Neuronal stem cell (in vitro differentiated cells): ENCODE measurements at regions not wholly inside any gene's neighbourhood (a gene's known extent, or its start where the extent isn't known, plus 50 kb on each side); places are given as distances from the start of the nearest gene placed in this dataset.
"Not testable (repeated sequence)": the region's sequence is repeated elsewhere in the genome, so short reads cannot be mapped to it uniquely, and the experiment has no call there.

ENCODE experiments used
- DNase-seq: peaks from one replicate; pipeline ENCODE4 v3.0.0-alpha.2; 2013; ENCODE audit warnings: low spot score
- H2AFZ ChIP-seq: one replicate; pipeline ENCODE4 v1.6.1; 2013; ENCODE audit warnings: mild to moderate bottlenecking, low read length, inconsistent platforms
- H2AK5ac ChIP-seq: 2 replicates; pipeline ENCODE4 v1.6.1; 2013; ENCODE audit warnings: low read depth, mild to moderate bottlenecking, inconsistent platforms, low read length, moderate library complexity, mixed read lengths
- H2BK120ac ChIP-seq: 2 replicates; pipeline ENCODE4 v1.6.1; 2013; ENCODE audit warnings: low read depth, mild to moderate bottlenecking, inconsistent platforms, low read length, moderate library complexity, mixed read lengths
- H2BK12ac ChIP-seq: one replicate; pipeline ENCODE4 v1.6.1; 2013; ENCODE audit warnings: low read length, inconsistent platforms
- H2BK15ac ChIP-seq: 2 replicates; pipeline ENCODE4 v1.6.1; 2013; ENCODE audit warnings: mild to moderate bottlenecking, low read length, inconsistent platforms, mixed read lengths
- H2BK5ac ChIP-seq: one replicate; pipeline ENCODE4 v1.6.1; 2013; ENCODE audit warnings: inconsistent platforms, mild to moderate bottlenecking, low read length, moderate library complexity
- H3K14ac ChIP-seq: one replicate; pipeline ENCODE4 v1.6.1; 2013; ENCODE audit warnings: low read length, inconsistent platforms
- H3K18ac ChIP-seq: 2 replicates; pipeline ENCODE4 v1.6.1; 2013; ENCODE audit warnings: low read length, inconsistent platforms
- H3K23ac ChIP-seq: 2 replicates; pipeline ENCODE4 v1.6.1; 2013; ENCODE audit warnings: low read depth, mild to moderate bottlenecking, mixed read lengths, low read length, inconsistent platforms; ENCODE audit not compliant: poor library complexity
- H3K27ac ChIP-seq: replicated peaks from 3 replicates; pipeline ENCODE4 v1.5.1; 2013; ENCODE audit warnings: low read length, inconsistent platforms
- H3K27me3 ChIP-seq, 3 experiments: 2 replicates each; pipeline ENCODE4 v1.6.1; 2013; ENCODE audit warnings: low read length in 3 of 3, mild to moderate bottlenecking in 2 of 3, inconsistent platforms in 1 of 3, low read depth in 1 of 3, mixed read lengths in 1 of 3, moderate library complexity in 1 of 3; ENCODE audit not compliant: control insufficient read depth in 3 of 3, insufficient read depth in 3 of 3
- H3K36me3 ChIP-seq, 2 donors: replicated peaks in 1 of 2; 2 replicates each; pipeline ENCODE4 v1.6.1; 2013; ENCODE audit warnings: low read length in 2 of 2; ENCODE audit not compliant: control insufficient read depth in 2 of 2, insufficient read depth in 2 of 2
- H3K4ac ChIP-seq: 2 replicates; pipeline ENCODE4 v1.6.1; 2013; ENCODE audit warnings: inconsistent platforms, mild to moderate bottlenecking, low read length, moderate library complexity
- H3K4me1 ChIP-seq, 2 donors: 1 replicate in 1 of 2; 2 replicates in 1 of 2; pipeline ENCODE4 v1.6.1; 2013; ENCODE audit warnings: low read length in 2 of 2, low read depth in 1 of 2; ENCODE audit not compliant: control insufficient read depth in 2 of 2, insufficient read depth in 1 of 2
- H3K4me2 ChIP-seq: one replicate; pipeline ENCODE4 v1.6.1; 2013; ENCODE audit warnings: mild to moderate bottlenecking, low read length, inconsistent platforms; ENCODE audit not compliant: insufficient read depth, poor library complexity, severe bottlenecking
- H3K4me3 ChIP-seq, 2 donors: 2 replicates each; pipeline ENCODE4 v1.5.1; 2013; ENCODE audit warnings: low read length in 2 of 2, mild to moderate bottlenecking in 2 of 2, inconsistent platforms in 1 of 2, moderate library complexity in 1 of 2
- H3K79me1 ChIP-seq: one replicate; pipeline ENCODE4 v1.6.1; 2013; ENCODE audit warnings: low read depth, mild to moderate bottlenecking, inconsistent platforms, low read length, moderate library complexity
- H3K9ac ChIP-seq: one replicate; pipeline ENCODE4 v1.6.1; 2013; ENCODE audit warnings: mild to moderate bottlenecking, low read depth, low read length, inconsistent platforms; ENCODE audit not compliant: poor library complexity
- H3K9me3 ChIP-seq, 2 donors: replicated peaks in 1 of 2; 2 replicates each; pipeline versions ENCODE3 to v1.6.1; 2013; ENCODE audit warnings: low read length in 2 of 2, mild to moderate bottlenecking in 2 of 2, inconsistent platforms in 1 of 2, low read depth in 1 of 2, mixed read lengths in 1 of 2, moderate library complexity in 1 of 2; ENCODE audit not compliant: control insufficient read depth in 2 of 2, insufficient read depth in 1 of 2
- H4K8ac ChIP-seq: one replicate; pipeline ENCODE4 v1.6.1; 2013; ENCODE audit warnings: low read depth, mild to moderate bottlenecking, inconsistent platforms, low read length, moderate library complexity
- H4K91ac ChIP-seq: one replicate; pipeline ENCODE4 v1.6.1; 2013; ENCODE audit warnings: low read length, low read depth, mild to moderate bottlenecking, inconsistent platforms; ENCODE audit not compliant: poor library complexity
- WGBS, 2 donors: extraction: QIAGEN DNeasy Blood & Tissue Kit; methylation state at CpG; one replicate each; pipeline ENCODE4 v1.1.7; 2013; ENCODE audit warnings: missing lambda C conversion rate in 2 of 2, mixed read lengths in 1 of 2; ENCODE audit not compliant: insufficient read length in 2 of 2, insufficient replicate concordance in 1 of 2; ENCODE audit errors: extremely low coverage in 2 of 2; 5-methylcytosine and 5-hydroxymethylcytosine counted together

DNA sequence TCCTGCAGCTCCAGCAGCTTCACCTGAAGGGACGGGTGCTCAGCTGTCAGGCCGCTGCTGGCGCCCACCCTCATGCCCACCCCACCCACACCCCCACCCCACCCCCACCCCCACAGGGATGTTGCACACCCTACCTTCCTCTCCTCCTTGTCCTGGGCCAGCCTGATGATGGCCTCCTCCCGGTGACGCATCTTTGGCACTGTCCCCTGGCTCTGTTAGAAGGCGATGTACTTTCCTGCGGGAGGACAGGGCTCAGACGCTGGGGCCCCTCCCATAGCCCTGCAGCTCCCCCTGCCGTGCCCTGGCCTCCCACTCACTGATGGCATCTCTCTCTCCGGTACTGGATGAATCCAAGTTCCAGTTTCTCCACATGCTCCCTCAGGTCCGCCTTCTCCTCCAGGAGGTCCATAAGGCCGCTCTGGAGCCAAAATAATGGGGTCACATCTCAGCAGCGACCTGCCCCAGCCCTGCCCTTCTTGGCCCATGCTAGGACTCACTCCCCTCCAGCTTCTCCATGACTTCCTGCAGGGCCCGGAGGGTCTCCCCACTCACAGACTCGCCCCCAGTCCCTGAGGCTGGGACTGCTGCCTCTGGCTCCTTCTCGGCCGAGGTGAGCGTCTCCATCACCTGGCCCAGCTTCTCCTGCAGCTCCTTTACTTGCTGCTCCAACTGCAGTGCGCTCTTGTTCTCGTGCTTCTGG, 55.2 kb downstream of the GOLGA8B start:
- H2BK12ac ChIP-seq, H3K4ac ChIP-seq, H2BK5ac ChIP-seq, H4K91ac ChIP-seq, H3K79me1 ChIP-seq, H3K18ac ChIP-seq, H3K14ac ChIP-seq, H2BK120ac ChIP-seq, H2AK5ac ChIP-seq, H2AFZ ChIP-seq, H3K4me1 ChIP-seq, H3K23ac ChIP-seq, H3K4me2 ChIP-seq, H2BK15ac ChIP-seq, H3K4me3 ChIP-seq, H3K9ac ChIP-seq, DNase-seq, H3K9me3 ChIP-seq, H3K27ac ChIP-seq, H3K27me3 ChIP-seq, H4K8ac ChIP-seq, H3K36me3 ChIP-seq: not testable (repeated sequence)
- no CpG with 5 or more reads among the region's 20 CpGs for WGBS, 2 donors

DNA sequence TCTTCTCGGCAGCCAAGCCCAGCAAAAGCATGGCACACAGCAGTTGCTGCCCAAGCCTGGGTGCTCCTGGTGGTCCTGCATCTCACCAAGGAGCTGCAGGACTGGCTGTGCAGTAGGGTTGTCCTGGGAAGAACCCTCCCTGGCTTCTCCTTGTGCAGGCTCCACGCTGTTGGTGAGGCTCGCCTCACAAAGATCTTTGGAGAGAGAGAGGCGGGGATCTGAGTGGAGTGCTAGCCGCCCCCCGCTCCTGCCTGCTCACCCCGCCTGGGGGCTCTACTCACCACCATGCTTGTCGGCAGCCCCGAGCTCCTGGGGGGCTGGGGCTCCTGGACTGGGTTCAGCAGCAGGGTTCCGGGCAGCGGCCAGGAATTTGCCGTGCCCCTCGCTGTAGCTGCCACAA, 55.8 kb downstream of the GOLGA8B start:
- H3K4me3 ChIP-seq, H3K9ac ChIP-seq, H3K14ac ChIP-seq, H3K27me3 ChIP-seq, DNase-seq, H3K4ac ChIP-seq, H3K18ac ChIP-seq, H2AK5ac ChIP-seq, H3K36me3 ChIP-seq, H3K27ac ChIP-seq, H2BK120ac ChIP-seq, H3K79me1 ChIP-seq, H3K4me1 ChIP-seq, H2BK5ac ChIP-seq, H4K91ac ChIP-seq, H3K4me2 ChIP-seq, H3K23ac ChIP-seq, H2AFZ ChIP-seq, H2BK12ac ChIP-seq, H2BK15ac ChIP-seq, H4K8ac ChIP-seq, H3K9me3 ChIP-seq: not testable (repeated sequence)
- no CpG with 5 or more reads among the region's 13 CpGs for WGBS, 2 donors

DNA sequence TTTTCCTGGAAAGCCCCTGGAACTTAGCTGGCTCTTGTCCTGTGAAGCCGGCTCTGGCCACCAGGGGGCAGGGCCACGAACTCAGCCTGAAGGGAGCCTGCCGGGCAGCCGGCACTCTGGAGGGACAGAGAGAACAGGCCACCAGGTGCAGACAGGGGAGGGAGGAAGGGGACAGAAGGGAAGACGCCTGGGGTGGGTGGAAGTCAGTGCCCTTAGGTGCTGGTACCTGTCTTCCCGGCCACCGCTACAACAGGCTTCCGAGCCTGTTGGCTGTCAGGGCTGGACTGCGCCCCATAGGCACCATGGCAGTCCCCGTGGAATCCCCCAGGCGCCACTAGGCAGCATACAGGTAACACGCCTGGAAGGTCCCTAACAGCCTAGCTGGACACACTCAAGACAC, 59.6 kb downstream of the GOLGA8B start:
- H3K23ac ChIP-seq, H3K9ac ChIP-seq, H3K4ac ChIP-seq, H3K4me1 ChIP-seq, H3K4me2 ChIP-seq, H2AK5ac ChIP-seq, H3K4me3 ChIP-seq, H2BK12ac ChIP-seq, H2BK15ac ChIP-seq, H3K14ac ChIP-seq, H2BK120ac ChIP-seq, H2AFZ ChIP-seq, H3K9me3 ChIP-seq, H3K79me1 ChIP-seq, H4K91ac ChIP-seq, DNase-seq, H3K27ac ChIP-seq, H3K36me3 ChIP-seq, H4K8ac ChIP-seq, H3K18ac ChIP-seq, H3K27me3 ChIP-seq, H2BK5ac ChIP-seq: not testable (repeated sequence)
- WGBS, 2 donors = no CpG with 5 or more reads among the region's 12 CpGs

DNA sequence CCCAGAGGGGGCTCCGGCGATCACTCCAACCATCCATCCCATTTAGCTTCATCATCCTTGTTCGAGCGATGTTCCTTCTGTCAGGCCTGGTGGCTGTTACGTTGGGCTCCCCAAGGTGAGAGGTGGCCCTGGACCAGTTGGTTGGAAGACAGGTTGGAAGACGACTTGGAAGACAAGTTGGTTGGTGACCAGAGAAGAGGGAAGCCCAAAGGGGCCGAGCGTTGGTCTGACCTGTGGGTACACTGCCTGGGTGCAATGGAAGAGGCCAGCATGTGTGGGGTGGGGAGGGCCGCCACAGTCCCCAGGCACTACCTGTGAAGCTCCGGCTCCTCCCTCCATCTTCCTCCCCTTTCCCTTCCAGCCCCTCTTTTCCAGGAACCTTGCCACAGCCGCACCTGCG, 60.9 kb downstream of the GOLGA8B start:
- H3K23ac ChIP-seq, H3K4ac ChIP-seq, H3K9me3 ChIP-seq, H2BK15ac ChIP-seq, H4K91ac ChIP-seq, H3K9ac ChIP-seq, H4K8ac ChIP-seq, H2BK5ac ChIP-seq, H3K14ac ChIP-seq, H2AK5ac ChIP-seq, H2BK12ac ChIP-seq, H3K18ac ChIP-seq, DNase-seq, H3K4me1 ChIP-seq, H3K27ac ChIP-seq, H3K27me3 ChIP-seq, H2BK120ac ChIP-seq, H2AFZ ChIP-seq, H3K79me1 ChIP-seq, H3K36me3 ChIP-seq, H3K4me2 ChIP-seq, H3K4me3 ChIP-seq: not testable (repeated sequence)
- no CpG with 5 or more reads among the region's 12 CpGs for WGBS, 2 donors
